Astrocyte of the spinal cord (primary cell): ENCODE measurements at regions not wholly inside any gene's neighbourhood (a gene's known extent, or its start where the extent isn't known, plus 50 kb on each side); places are given as distances from the start of the nearest gene placed in this dataset.

Experiments
- DNase-seq: peaks from one replicate; pipeline ENCODE4 v3.0.0; 2011; ENCODE audit warnings: low read depth, low spot score
- H3K4me3 ChIP-seq: 2 replicates; pipeline ENCODE4 v1.5.1; 2011; ENCODE audit warnings: low read depth, mild to moderate bottlenecking, low read length, moderate library complexity
- in situ Hi-C: cut with HindIII; loops from 2 replicates; pipeline ENCODE4 v1.10.0; 2017; ENCODE audit warnings: low sequenced_read_pairs
- TF ChIP-seq, protein P1 (sequence below): IDR thresholded peaks from 2 replicates; pipeline ENCODE4 v1.5.1; 2012; ENCODE audit warnings: low read depth, mild to moderate bottlenecking, low read length, inconsistent platforms

DNA sequence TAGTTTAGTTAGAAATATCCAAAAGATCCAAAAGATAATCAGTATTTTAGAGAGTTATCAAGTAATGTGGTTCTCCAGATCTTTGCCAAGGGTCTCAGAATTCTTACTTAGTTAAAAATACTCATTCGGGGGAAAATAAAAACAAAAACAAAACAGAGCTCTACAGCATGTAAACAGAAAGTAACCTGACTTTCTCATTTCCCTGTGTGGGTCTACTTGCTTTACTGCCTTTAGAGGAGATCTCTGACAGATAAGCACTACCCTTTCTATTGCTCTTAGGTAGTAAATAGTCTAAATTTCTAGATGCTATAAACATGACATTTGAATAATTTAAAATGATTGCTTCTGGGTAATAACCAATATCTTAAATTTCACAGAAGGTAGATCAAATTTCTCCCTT is 371.8 kb downstream of the RPL10L start:
- TF ChIP-seq, protein P1, sequence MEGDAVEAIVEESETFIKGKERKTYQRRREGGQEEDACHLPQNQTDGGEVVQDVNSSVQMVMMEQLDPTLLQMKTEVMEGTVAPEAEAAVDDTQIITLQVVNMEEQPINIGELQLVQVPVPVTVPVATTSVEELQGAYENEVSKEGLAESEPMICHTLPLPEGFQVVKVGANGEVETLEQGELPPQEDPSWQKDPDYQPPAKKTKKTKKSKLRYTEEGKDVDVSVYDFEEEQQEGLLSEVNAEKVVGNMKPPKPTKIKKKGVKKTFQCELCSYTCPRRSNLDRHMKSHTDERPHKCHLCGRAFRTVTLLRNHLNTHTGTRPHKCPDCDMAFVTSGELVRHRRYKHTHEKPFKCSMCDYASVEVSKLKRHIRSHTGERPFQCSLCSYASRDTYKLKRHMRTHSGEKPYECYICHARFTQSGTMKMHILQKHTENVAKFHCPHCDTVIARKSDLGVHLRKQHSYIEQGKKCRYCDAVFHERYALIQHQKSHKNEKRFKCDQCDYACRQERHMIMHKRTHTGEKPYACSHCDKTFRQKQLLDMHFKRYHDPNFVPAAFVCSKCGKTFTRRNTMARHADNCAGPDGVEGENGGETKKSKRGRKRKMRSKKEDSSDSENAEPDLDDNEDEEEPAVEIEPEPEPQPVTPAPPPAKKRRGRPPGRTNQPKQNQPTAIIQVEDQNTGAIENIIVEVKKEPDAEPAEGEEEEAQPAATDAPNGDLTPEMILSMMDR: no peak
- no peak overlapping the region for H3K4me3 ChIP-seq
- no peak for DNase-seq
- in situ Hi-C loops: no loop called here

DNA sequence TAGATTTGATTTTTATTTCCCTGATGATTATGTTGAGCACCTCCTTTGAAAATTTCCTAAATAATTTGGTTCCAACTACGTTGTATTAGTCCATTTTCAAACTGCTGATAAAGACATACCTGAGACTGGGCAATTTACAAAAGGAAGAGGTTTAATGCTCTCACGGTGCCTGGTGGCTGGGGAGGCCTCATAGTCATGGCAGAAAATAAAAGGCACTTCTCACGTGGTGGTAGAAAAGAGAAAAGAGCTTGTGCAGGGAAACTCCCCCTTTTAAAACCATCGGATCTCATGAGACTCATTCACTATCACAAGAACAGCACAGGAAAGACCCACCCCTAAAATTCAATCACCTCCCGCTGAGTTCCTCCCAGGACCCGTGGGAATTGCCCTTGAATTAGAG is 372.3 kb downstream of the RPL10L start:
- in situ Hi-C loops: no loop called here
- no peak overlapping the region for H3K4me3 ChIP-seq
- no peak for DNase-seq
- TF ChIP-seq, protein P1: no peak

DNA sequence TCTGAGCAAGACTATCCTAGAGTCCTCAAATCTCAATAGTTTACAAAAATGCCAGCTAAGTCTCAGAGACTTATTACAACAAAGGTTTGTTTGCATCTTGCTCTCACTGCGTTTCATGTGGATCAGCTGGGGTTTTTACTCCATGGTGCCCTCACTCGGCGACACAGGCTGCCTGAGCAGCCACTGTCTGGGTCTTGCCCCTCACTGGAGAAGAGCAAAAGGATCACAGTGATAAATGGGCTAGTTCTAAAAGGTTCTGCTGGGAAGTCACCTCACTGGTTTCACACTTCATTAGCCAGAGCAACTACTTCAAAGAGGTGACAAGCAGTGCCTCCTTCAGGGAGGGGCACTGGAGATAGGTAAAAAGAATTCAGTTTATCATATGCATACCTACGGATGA is 392.0 kb downstream of the RPL10L start:
- no peak for DNase-seq
- TF ChIP-seq, protein P1: no peak
- H3K4me3 ChIP-seq: no peak overlapping the region
- in situ Hi-C loops: no loop called here

DNA sequence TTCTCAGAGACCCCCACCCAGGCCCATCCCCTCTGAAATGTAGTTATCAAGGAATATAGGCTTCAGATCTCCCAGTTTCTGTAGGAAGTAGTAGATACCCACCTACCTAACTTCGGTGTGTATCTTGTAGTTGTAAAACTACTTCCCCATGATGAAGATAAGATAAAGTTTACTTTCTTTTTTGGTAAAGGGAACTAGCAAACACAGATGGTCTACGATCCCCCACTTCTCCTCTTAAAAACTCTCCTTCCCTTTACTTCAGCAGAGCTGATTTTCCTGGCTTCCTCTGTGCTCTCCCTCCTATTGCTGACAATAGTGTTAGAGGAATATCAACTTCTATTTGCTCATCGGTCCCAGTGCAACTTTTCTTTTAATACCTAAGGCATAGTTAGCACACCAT is 395.2 kb downstream of the RPL10L start:
- no peak overlapping the region for H3K4me3 ChIP-seq
- DNase-seq: no peak
- in situ Hi-C loops: no loop called here
- TF ChIP-seq, protein P1: no peak

DNA sequence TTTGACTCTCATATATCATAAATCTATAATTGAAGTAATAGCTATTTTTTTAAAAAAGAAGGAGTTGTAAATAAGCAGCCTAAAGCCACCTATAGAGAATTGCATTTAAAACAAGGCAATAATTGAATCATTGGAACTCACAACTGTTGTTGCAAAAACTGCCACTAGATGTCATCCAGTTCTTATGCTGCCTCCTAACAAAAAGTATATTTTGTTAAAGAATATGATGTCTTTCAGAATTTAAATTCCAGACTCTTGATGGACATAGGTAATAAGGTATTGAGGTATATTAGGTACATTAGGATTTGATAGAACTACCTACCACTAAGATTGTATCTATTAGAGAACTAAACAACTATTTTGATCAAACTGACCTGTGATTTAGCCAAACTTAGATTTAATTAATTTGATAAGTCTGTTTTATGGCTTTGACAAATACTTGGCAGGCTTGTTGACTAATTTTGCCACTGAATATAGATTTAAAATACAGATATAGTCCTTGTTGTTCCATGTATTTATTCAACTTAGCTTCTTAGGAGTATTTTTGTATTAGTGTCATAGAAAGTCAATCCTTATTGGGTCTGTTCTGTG is 401.4 kb downstream of the RPL10L start:
- TF ChIP-seq, protein P1: peak; percentile 59
- H3K4me3 ChIP-seq: no peak overlapping the region
- in situ Hi-C loops: no loop called here
- peak; percentile 14 for DNase-seq

DNA sequence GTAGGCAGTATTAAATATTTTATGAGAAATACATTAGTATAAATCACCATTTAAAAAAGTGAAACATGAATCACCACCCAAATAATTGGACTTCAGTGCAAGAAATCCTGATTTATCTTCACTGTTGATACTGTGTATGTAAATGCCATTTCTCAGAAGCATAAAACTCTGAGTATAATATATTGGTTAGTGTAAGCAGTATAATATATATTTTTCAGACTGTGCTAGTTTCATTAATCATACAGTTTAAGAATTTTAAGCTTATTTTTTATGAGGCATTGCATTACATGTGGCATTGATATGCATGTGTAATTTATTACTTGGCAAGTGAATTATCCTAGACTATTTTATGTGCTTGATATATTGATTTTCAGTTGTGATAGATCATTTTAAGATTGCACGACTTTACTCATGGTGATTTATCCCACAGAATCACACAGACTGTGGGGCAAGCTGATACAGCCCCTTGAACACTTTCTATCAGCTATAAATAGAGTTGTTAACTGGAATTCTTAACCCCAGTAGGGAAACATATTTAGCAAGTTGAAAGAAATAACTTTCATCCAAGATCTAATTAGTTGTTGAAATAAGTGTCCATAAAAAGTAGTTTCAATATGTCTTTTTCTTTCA is 403.5 kb downstream of the RPL10L start:
- in situ Hi-C loops: no loop called here
- H3K4me3 ChIP-seq: no peak overlapping the region
- DNase-seq: no peak
- TF ChIP-seq, protein P1: no peak
